HG03045 (cell line): ENCODE measurements at regions not wholly inside any gene's neighbourhood (a gene's known extent, or its start where the extent isn't known, plus 50 kb on each side); places are given as distances from the start of the nearest gene placed in this dataset.

Source experiments
- ATAC-seq: cut with Tn5 transposase; IDR thresholded peaks from one replicate; pipeline ENCODE4 v1.9.1; 2021; ENCODE audit warnings: mild to moderate bottlenecking, moderate library complexity; ENCODE audit not compliant: unreplicated experiment

- no peak for ATAC-seq
Observed at GRCh38 chr3:159853506-159853864, 135.2 kb upstream of the IL12A start.

GRCh38 chr3:159854500-159855124, 134.0 kb upstream of the IL12A start:
- ATAC-seq = no peak

GRCh38 chr3:159855599-159856346, 132.9 kb upstream of the IL12A start:
- ATAC-seq = no peak

- ATAC-seq = no peak
Observed at GRCh38 chr3:159856590-159857104, 132.0 kb upstream of the IL12A start.

- no peak for ATAC-seq
Observed at GRCh38 chr3:159857840-159858239, 130.8 kb upstream of the IL12A start.

GRCh38 chr3:159858650-159859049, 130.0 kb upstream of the IL12A start:
- no peak for ATAC-seq

GRCh38 chr3:159859424-159859823, 129.2 kb upstream of the IL12A start:
- ATAC-seq = no peak

GRCh38 chr3:159859836-159860235, 128.8 kb upstream of the IL12A start:
- ATAC-seq = no peak

- no peak for ATAC-seq
Observed at GRCh38 chr3:159860269-159861116, 128.1 kb upstream of the IL12A start.

- peak; percentile 77 for ATAC-seq
Observed at GRCh38 chr3:159861369-159861987, 127.2 kb upstream of the IL12A start.

GRCh38 chr3:159865041-159865579, 123.5 kb upstream of the IL12A start:
- no peak for ATAC-seq

GRCh38 chr3:159866201-159866746, 122.4 kb upstream of the IL12A start:
- no peak for ATAC-seq

GRCh38 chr3:159867372-159867771, 121.3 kb upstream of the IL12A start:
- no peak for ATAC-seq

- no peak for ATAC-seq
Observed at GRCh38 chr3:159870723-159871122, 117.9 kb upstream of the IL12A start.

GRCh38 chr3:159872374-159873109, 116.1 kb upstream of the IL12A start:
- no peak for ATAC-seq

- ATAC-seq = no peak
Observed at GRCh38 chr3:159875116-159875515, 113.5 kb upstream of the IL12A start.

- no peak for ATAC-seq
Observed at GRCh38 chr3:159877924-159878323, 110.7 kb upstream of the IL12A start.

- ATAC-seq = no peak
Observed at GRCh38 chr3:159879146-159879545, 109.5 kb upstream of the IL12A start.

- no peak for ATAC-seq
Observed at GRCh38 chr3:159879598-159879997, 109.0 kb upstream of the IL12A start.

- no peak for ATAC-seq
Observed at GRCh38 chr3:159881208-159881607, 107.4 kb upstream of the IL12A start.
